ENCODE measurements at regions not wholly inside any gene's neighbourhood (a gene's known extent, or its start where the extent isn't known, plus 50 kb on each side); places are given as distances from the start of the nearest gene placed in this dataset.

DNA sequence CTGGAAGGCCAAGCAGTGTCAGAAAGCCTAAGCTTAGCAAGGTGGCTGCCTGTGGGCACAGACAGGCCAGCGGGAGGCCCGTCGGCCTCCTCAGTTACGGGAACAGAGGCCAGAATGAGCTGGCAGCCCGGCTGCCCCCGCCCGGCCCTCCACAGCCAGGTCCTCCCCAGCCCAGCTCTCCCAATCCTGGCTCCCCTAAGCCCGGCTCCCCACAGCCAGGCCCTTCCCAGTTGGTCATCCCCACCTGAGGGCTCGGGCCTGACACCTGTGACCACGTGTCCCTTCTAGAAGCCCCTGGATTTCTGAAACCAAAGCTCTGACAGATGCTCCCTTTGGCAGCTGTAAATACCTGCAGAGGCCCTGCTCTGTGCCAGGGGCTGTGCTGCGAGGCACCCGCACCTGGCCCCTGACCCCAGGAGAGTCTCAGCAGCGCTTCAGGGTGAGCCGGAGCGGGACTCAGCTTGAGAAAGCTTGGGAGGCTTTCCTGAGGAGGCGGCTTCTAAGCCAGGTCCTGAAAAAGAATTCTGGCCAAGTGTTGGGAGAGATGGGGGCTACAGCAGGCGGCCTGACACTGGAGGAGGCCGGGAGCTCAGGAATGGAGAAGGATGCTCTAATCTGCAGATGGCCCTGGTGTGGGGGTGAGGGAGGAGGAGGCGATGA is 80.4 kb upstream of the OLFM1 start:
- FAIRE-seq (no peak), DNase-seq (ENCODE audit: insufficient read length, low spot score) (no peak)

DNA sequence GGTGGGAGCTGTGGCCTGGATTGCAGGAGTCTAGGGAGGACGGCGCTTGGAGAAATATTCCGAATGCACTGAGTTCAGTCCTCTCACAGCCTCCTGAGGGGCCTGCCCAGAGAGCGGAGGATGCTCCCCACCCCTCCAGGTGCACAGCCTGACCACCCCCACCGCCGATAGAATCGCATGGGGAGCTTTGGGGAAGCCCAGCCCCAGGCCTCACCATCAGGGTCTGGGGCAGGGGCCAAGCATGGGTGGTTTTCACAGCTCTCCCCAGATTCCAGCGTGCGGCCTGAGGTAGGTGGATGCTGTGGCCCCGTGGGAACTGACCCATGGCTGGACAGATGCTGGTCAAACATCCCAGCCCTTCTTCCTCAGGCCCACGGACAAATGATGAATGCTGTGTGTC is 79.9 kb upstream of the OLFM1 start:
- no peak for DNase-seq (ENCODE audit: insufficient read length, low spot score)
- FAIRE-seq = no peak

DNA sequence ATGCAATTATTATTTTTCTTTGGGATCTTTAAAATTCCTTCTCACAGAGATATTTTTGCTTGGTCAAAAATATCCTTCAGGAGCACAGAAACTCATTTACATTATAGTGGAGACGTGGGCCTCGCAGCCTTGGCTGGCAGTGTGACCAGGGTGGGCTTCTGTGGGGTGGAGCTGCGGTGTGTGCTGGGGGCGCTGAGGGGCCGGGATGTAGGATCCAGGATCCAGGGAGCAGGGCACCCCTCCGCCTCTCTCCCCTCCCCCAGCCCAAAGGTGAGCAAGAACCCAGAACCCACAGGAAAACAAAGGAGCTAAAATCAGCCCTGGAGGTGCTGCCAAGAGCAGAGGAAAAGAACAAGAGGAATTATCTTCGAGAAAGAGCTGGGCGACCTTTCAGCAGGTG is 79.1 kb upstream of the OLFM1 start:
- FAIRE-seq (no peak), DNase-seq (ENCODE audit: insufficient read length, low spot score) (no peak)

DNA sequence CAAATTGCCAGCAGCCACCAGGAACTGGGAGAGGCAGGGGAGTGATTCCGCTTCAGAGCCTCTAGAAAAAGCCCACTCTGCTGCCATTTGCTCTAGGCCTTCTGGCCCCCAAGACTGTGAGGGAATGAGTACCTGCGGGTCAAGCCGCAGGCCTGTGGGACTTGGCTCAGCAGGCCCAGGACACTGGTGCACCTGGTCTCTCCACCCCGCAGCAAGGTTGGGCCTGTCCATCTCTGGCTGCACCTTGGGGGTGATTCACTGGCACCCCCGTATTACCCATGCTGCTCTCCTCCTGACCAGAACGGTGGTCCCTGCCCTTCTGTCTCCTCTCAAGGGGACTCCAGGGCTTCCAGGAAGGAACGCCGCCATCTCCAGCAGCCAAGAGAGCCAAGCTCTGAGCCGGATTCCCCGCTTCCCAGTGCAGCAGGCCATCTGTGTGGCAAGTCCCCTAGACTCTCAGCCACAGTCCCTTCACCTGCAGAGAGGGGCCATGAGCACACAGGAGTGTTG is 78.4 kb upstream of the OLFM1 start:
- DNase-seq (ENCODE audit: insufficient read length, low spot score) (no peak), FAIRE-seq (no peak)

DNA sequence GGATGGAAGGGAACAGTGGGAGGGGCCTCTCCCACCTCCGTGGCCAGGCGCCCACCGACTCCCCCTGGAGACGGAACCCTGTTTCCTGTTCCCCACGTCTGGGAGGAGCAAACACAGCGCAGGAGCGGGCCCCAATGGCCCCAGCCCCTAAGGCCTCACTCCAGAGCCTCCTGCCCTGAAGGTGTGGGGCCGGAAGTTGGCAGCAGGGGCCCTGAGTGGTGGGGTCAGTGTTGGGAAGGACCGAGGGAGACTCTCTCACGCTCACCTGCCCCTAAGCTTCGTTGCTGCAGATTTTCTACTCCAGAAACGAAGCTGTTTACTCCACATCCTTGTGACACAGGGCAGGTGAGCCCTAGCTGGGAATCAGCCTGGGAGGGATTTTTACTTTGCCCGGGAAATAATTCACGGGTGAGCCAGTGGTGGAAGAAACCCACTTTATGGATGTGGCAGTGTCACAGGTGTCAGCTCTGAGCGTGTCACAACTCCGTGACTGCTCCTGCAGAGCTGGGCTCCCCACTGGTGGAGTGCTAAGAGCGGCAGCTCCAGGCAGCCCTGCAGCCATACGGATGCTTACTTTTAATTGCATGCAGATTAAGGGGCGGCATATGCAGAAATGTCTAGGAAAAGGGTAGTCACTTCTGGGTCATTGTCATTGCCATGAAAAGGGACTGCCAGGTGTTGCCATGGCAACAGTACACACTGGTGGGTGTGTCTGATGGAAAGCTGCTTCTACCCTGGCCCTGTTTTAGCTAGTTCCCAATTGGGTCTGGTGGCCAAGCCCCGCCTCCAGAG is 77.5 kb upstream of the OLFM1 start:
- no peak for DNase-seq (ENCODE audit: insufficient read length, low spot score)
- no peak for FAIRE-seq

DNA sequence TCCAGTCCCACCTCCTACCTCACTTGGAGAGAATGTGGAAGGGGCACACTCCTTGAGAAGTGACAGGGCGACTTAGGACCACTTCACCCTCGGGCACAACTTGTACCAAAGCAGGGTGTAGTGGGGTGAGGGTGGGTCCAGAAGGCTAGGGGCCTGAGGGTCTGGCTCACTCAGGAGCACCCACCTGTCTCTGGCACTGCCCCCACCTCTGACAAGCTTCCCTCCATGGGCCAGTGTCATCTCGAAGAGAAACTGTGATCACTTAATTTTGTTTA is 76.9 kb upstream of the OLFM1 start:
- DNase-seq (ENCODE audit: insufficient read length, low spot score) = no peak
- no peak for FAIRE-seq

DNA sequence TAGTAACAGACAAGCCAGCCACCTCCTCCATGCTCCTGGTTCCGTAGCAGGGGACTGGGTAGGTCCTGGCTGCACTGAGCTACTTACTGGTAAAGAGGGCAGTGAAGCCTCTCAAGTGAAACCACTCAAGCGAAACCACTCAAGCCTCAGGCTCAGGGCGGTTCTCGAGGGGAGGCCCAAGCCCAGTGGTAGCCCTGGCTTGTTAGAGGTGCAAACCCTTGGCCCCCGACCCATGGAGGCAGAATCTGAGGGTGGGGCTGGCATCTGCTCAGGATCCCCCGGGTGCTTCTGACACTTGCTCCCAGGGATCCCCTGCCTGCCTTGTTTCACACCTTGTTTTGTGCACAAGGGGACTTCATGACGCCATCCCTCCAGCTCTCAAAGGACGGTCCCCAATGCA is 76.5 kb upstream of the OLFM1 start:
- DNase-seq (ENCODE audit: insufficient read length, low spot score) = no peak
- no peak for FAIRE-seq

DNA sequence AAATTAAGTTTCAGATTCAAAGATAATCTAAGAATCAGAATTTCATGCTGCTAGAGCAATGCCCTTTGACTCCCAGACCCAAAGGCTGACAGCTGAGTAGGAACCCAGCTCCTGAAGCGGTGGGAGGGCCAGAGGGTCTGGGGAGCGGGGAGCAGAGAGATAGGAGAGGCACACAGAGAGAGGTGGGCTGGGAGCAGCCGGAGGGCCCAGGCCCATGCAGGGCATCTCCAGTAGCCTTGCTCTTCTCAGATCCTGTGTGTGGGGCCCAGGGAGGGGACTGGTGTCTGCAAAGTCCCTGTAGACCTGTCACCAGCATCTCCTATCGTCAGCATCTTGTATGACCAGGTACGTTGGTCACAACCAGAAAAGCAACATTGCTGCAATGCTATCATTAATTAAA is 75.3 kb upstream of the OLFM1 start:
- no peak for DNase-seq (ENCODE audit: insufficient read length, low spot score)

DNA sequence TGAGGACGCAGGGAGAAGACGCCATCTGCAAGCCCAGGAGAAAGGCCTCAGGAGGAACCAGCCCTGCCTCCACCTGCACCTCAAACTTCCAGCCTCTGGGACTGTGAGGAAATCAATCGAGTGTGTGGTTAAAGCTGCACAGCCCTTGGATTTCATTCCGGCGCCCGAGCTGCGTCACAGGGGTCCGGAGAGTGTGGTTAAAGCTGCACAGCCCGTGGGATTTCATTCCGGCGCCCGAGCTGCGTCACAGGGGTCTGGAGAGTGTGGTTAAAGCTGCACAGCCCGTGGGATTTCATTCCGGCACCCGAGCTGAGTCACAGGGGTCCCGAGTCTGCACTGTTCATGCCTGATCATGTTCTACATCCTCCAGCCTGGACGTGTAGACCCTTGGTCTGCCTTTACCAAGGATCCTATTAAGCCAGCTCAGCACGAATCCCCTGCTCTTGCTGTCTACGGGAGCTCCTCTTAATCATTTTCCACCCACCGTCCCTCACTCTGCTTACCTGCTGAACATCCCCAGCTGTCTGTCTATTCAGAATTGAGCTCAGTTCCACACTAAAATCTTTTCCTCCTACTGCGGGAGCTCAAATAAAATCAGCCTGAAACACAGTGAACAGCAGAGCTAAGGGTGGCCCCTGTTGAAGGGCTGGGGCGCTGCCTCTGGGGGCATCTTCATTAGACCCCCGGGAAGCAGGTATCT is 73.0 kb upstream of the OLFM1 start:
- FAIRE-seq (no peak), DNase-seq (ENCODE audit: insufficient read length, low spot score) (no peak)

More for the DNA sequence above, 75.3 kb upstream of the OLFM1 start:
- FAIRE-seq = no peak

DNA sequence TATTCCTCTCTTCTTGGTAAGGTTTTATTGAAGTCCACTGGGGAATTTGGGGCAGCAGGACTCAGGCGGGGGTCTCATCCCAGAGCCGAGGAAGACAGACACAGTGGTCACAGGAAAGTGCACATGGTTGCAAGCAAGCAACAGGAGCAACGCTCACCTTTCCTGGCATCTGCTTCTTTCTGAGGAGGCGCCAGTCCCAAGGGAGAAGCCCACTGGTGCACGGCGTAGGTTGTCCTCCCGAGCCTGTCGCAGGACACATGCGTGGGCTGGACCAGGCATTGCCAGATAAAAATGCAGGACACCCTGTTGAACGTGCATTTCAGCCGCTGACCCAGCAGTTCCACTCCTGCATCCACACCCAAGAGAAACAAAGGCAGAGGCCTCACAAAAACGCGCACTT is 72.4 kb upstream of the OLFM1 start:
- DNase-seq (ENCODE audit: insufficient read length, low spot score) (no peak), FAIRE-seq (no peak)

DNA sequence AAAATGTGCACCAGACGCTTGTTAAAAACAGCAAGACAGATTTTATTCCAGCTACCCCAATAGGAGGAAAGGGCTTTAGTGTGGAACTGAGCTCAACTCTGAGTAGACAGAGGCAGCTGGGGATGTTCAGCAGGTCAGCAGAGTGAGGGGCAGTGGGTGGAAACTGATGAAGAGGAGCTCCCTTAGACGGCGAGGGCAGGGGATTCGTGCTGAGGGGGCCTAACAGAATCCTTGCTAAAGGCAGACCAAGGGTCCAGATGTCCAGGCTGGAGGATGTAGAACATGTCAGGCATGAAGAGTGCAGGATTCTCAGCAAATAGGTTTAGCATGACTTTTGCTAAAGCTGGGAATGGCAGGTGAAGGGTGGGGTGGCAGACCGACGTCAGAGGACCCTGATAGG is 71.9 kb upstream of the OLFM1 start:
- FAIRE-seq (no peak), DNase-seq (ENCODE audit: insufficient read length, low spot score) (no peak)

DNA sequence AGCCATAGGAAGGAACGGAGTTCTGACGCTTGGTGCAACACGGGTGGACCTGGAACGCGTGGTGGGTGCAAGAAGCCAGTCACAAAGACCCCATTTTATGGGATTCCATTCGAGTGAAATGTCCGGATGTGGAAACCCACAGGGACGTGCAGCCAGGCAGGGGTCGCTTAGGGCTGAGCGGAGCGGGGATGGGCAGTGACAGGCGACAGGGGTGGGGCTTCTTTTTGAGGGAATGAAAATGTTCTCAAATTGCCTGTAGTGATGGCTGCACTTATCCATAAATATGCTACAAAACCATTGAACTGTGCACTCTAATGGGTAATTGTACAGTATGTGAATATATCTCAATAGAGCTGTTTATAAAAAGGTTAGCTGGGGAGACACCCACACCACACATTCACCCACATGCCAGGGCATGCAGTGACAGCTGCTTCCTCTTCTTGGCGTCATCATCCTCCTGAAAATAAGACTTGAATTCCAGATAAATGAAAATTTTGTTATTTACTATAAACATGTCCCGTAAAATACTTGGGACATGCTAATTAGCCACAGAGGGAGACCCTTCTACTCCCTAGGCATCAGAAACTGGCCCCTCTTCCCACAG is 71.3 kb upstream of the OLFM1 start:
- DNase-seq (ENCODE audit: insufficient read length, low spot score) (no peak), FAIRE-seq (no peak)

DNA sequence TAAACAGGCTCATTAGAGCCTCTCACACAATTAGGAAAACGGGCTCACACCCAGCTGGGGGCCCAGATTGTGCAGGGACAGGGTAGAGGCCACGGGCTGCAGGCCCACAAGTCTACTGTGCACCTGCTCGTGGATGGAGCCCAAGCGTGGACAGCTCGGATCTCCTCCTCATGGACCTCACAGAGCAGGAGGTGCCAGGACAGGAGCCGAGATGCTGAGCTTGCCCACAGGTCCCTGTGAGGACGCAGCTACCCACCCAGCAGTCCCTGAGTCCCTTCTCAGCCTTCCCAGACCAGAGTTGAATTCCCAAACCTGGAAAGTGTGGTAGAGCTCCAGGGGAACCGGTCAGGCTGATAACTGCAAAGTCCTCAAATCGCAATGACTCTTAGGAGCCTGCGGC is 70.6 kb upstream of the OLFM1 start:
- no peak for FAIRE-seq

DNA sequence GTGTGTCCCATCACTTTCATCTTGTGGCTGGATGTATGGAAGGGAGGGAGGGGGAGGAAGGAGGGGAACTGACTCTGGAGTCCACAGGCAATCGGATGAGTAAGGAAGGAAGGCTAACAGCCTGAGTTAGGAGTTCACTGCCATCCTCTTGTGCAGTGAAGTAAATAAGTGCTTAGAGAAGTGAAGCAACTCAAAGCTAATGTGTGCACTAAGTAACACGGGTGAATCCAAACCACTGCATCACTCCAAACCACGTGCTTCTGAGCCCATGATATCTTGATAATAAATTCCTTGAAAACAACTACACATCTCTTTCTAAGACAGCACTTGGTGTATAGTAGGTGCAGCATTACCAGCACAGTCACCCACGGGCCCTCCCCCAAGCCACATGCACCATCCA is 69.6 kb upstream of the OLFM1 start:
- DNase-seq (ENCODE audit: insufficient read length, low spot score) (no peak), FAIRE-seq (no peak)

More for the DNA sequence above, 70.6 kb upstream of the OLFM1 start:
- no peak for DNase-seq (ENCODE audit: insufficient read length, low spot score)

DNA sequence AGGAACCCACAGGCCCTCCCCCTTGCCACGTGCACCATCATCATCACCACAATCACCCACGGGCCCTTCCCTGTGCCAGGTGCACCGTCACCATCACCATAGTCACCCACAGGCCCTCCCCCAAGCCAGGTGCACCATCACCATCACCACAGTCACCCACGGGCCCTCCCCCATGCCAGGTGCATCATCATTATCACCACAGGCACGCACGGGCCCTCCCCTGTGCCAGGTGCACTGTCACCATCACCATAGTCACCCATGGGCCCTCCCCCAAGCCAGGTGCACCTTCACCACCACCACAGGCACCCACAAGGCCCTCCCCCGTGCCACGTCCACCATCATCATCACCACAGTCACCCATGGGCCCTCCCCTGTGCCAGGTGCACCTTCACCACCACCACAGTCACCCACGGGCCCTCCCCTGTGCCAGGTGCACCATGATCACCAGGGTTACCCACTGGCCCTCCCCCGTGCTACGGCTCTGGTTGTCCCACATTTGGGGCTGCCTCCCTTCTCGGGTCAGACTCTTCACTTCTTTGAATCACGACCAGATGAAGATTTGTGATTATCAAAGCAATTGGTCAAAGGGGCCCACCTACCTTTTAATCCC is 69.1 kb upstream of the OLFM1 start:
- FAIRE-seq (no peak), DNase-seq (ENCODE audit: insufficient read length, low spot score) (no peak)

DNA sequence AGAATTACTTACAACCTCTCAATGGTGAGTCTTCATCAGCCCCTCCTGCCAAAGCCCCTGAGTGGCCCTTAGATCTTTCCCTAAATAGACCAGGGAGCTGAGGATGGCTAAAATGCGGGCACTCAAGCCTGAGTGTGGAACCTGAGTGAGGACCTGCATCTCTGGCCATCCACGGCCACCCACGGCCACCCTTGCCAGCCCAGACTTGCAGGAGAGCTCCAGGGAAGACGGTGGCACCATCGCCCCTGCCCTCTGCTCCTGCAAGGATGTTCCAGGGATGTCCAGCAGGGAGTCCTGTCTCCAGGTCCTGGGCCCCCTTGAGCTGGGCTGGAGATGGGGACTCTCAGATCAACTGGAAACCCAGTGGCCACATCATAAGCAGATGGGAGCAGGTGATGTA is 68.2 kb upstream of the OLFM1 start:
- DNase-seq (ENCODE audit: insufficient read length, low spot score) = no peak
- no peak for FAIRE-seq

DNA sequence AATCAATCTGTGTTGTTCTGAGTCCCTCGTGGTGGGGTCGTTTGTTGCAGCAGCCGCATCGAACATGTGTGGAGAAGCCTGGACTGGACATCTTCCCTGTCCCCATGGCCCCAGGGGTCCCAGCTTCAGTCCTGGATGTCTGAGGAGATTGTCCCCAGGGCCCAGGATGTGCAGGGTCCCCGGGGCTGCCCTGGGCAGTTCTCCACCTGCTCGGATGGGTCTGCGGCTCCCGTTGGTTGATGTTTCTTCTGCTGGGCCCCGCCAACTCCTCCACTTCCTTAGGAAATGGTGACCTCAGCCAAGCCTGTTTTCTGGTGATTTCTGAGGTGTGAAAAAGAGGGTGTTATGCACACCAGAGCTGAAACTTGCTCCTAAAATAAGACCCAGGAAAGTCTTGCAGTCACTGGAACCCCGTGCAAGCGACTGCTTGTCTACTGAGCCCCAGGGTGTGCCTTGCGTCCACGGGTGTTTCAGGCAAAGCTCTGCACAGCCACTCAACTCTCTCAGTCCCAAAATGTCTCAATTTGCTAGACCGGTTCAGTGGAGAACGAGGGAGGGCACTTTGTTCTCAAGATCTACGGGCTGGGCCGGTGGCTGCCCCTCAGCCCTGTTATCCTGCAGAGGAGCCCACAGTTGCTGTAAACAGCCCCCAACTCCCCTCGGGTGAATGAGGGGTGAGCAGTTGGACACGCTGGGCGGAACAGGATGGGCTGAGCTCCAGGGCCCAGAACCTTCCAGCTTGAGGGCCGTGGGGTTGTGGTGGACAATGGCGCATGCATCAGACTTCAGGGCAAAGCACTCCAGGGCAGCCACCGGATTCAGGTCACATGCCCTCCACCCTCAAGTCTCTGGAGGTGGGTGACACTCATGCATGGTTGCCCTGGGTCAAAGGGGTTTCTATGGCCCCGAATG is 66.7 kb upstream of the OLFM1 start:
- DNase-seq (ENCODE audit: insufficient read length, low spot score) (no peak), FAIRE-seq (no peak)

DNA sequence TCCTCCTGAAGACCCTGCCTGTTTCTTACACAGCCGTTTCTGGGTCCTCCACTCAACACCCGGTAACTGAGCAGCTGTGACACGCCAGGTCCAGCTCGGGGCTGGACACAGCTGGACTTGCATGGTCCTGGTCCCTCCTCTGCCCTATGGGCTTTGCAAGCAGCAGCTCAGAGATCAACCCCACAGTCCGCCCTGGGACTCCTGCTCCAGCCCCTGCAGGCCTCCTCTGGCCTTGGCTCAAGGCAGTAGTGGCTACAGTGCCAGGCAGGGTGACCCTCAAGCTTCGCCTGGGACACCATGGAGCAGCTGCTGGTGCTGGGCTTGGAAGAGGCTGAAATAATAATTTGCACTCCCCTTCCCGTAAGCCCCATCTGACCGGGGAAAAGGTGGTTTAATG is 66.1 kb upstream of the OLFM1 start:
- DNase-seq (ENCODE audit: insufficient read length, low spot score) = no peak

DNA sequence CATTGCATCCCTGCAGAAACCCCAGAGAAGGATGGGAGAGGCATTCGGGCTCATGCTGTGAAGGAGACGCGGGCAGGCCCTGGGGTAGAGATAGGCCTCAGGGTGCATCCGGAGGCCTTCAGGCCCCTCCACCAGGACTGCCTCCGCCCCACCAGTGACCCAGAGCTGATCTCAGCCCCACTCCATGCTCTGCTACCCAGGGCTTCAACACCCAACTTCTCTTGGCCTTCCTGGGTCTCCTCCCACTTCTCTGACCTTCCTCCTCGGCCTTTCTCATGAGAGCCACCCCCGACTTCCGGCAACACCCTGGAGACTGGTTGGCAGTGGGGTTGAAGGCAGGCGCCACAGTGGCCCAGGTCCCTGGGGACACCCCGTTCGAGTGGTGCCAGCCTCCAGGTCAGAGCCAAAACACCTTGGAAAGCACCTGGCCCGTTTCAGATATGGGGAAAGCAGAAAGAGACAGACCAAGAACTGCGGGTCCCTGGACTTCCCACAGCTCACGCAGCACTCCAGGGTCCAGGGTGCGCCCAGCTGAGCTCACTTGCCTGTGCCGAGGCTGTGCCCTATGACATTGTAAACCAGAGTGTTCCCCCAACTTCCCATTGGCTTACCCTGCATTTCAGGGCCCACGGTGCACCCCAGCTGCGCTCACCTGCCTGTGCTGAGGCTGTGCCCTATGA is 65.1 kb upstream of the OLFM1 start:
- FAIRE-seq (no peak), DNase-seq (ENCODE audit: insufficient read length, low spot score) (no peak)

More for the DNA sequence above, 66.1 kb upstream of the OLFM1 start:
- no peak for FAIRE-seq
